H1 (cell line): ENCODE measurements at regions not wholly inside any gene's neighbourhood (a gene's known extent, or its start where the extent isn't known, plus 50 kb on each side); places are given as distances from the start of the nearest gene placed in this dataset.

Experiments
- BCL11A ChIP-seq, 2 experiments: IDR thresholded peaks; one replicate each; pipeline ENCODE4 v1.6.1; 2011; ENCODE audit warnings: low read depth in 2 of 2, low read length in 2 of 2, mild to moderate bottlenecking in 2 of 2
- EGR1 ChIP-seq: IDR thresholded peaks from 2 replicates; pipeline ENCODE4 v1.6.1; 2011; ENCODE audit warnings: low read depth, low read length, borderline replicate concordance
- POLR2A ChIP-seq, 2 experiments: IDR thresholded peaks; 1 replicate in 1 of 2; 2 replicates in 1 of 2; pipeline ENCODE4 v1.6.1; 2011; ENCODE audit warnings: low read depth in 2 of 2, low read length in 2 of 2, mild to moderate bottlenecking in 2 of 2; ENCODE audit errors: control extremely low read depth in 1 of 2
- RBBP5 ChIP-seq: IDR thresholded peaks from 2 replicates; pipeline ENCODE4 v1.7.1; 2012; ENCODE audit warnings: low read depth, mild to moderate bottlenecking, inconsistent platforms, low read length, moderate library complexity, borderline replicate concordance
- SAP30 ChIP-seq: fragments of 300-600 bp; sonication (generic); IDR thresholded peaks from 2 replicates; pipeline ENCODE4 v1.7.1; 2012; ENCODE audit warnings: low read length, moderate library complexity, mild to moderate bottlenecking, inconsistent platforms; ENCODE audit not compliant: insufficient read depth, insufficient replicate concordance
- SP1 ChIP-seq: IDR thresholded peaks from 2 replicates; pipeline ENCODE4 v1.6.1; 2011; ENCODE audit warnings: low read depth, low read length
- ZNF274 ChIP-seq: IDR thresholded peaks from 2 replicates; pipeline ENCODE4 v1.7.0; 2012; ENCODE audit warnings: low read length, borderline replicate concordance; ENCODE audit errors: extremely low read depth
- TF ChIP-seq, protein P1 (sequence below): IDR thresholded peaks from 2 replicates; pipeline ENCODE4 v1.6.1; 2012; ENCODE audit warnings: inconsistent platforms

DNA sequence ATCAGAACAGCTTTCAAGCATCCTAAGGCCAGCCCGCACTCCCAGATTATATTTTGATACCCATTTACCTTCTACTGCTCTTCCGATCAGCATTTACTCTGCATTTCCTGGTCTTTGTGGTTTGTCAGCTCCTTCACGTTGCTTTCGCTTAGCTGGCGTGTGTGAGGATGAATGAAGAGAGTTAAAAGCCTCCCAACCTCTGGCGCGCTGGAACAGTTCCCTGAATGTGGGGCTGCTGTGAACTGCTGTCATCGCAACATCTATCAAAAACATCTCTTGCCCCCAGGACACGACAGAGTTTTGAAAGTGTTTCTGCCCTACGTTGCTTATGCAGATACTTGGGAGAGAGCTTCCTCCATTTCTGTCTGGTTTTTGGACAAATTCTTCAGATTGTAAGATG, 129.2 kb downstream of the KCNA5 start (continued):
- no peak for TF ChIP-seq RBBP5
- no peak for TF ChIP-seq POLR2A (IDR thresholded peaks at IDR 0.05; ENCODE audit: control extremely low read depth in 1 of 2, low read depth in 2 of 2, low read length in 2 of 2)
- TF ChIP-seq BCL11A (IDR thresholded peaks at IDR 0.05; ENCODE audit: low read depth in 2 of 2, low read length in 2 of 2) = no peak
- TF ChIP-seq EGR1 = no peak
- TF ChIP-seq SP1 = no peak
- TF ChIP-seq ZNF274 = no peak
- TF ChIP-seq, protein P1, sequence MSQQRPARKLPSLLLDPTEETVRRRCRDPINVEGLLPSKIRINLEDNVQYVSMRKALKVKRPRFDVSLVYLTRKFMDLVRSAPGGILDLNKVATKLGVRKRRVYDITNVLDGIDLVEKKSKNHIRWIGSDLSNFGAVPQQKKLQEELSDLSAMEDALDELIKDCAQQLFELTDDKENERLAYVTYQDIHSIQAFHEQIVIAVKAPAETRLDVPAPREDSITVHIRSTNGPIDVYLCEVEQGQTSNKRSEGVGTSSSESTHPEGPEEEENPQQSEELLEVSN = no peak
- no peak for TF ChIP-seq SAP30
- TF ChIP-seq, all 59 proteins: peak for 0
